HG02943 (cell line): ENCODE measurements at regions not wholly inside any gene's neighbourhood (a gene's known extent, or its start where the extent isn't known, plus 50 kb on each side); places are given as distances from the start of the nearest gene placed in this dataset.
A peak's percentile ranks its signal among the peaks of the same experiment; 100 is the strongest.
"Not testable (repeated sequence)": the region's sequence is repeated elsewhere in the genome, so short reads cannot be mapped to it uniquely, and the experiment has no call there.

Experiments used
- ATAC-seq: cut with Tn5 transposase; IDR thresholded peaks from one replicate; pipeline ENCODE4 v1.9.1; 2021; ENCODE audit warnings: mild to moderate bottlenecking, low read depth, moderate library complexity; ENCODE audit not compliant: unreplicated experiment

GRCh38 chr5:89706731-89707130 lies 702.8 kb downstream of the CETN3 start:
- no peak for ATAC-seq

GRCh38 chr5:89703817-89704216 lies 705.7 kb downstream of the CETN3 start:
- ATAC-seq, result no peak

- ATAC-seq, result no peak
Measured at GRCh38 chr5:89698028-89698427, 711.5 kb downstream of the CETN3 start.

- ATAC-seq, result no peak
Measured at GRCh38 chr5:89697581-89697980, 712.0 kb downstream of the CETN3 start.

- no peak for ATAC-seq
Measured at GRCh38 chr5:89695371-89695770, 714.2 kb downstream of the CETN3 start.

- ATAC-seq, result no peak
Measured at GRCh38 chr5:89694026-89694550, 715.5 kb downstream of the CETN3 start.

GRCh38 chr5:89690331-89690730 lies 719.2 kb downstream of the CETN3 start:
- no peak for ATAC-seq

- ATAC-seq, result no peak
Measured at GRCh38 chr5:89686081-89686765, 723.3 kb downstream of the CETN3 start.

GRCh38 chr5:89676634-89677033 lies 732.9 kb downstream of the CETN3 start:
- no peak for ATAC-seq

- ATAC-seq, result no peak
Measured at GRCh38 chr5:89673019-89673418, 736.5 kb downstream of the CETN3 start.

- no peak for ATAC-seq
Measured at GRCh38 chr5:89668821-89669220, 740.7 kb downstream of the CETN3 start.

- ATAC-seq, result no peak
Measured at GRCh38 chr5:89662499-89662898, 747.1 kb downstream of the CETN3 start.

- ATAC-seq, result no peak
Measured at GRCh38 chr5:89638871-89639270, 755.9 kb upstream of the MEF2C start.

GRCh38 chr5:89634176-89634575 lies 751.2 kb upstream of the MEF2C start:
- not testable (repeated sequence) for ATAC-seq

- not testable (repeated sequence) for ATAC-seq
Measured at GRCh38 chr5:89630064-89630463, 747.1 kb upstream of the MEF2C start.

- no peak for ATAC-seq
Measured at GRCh38 chr5:89628876-89629635, 746.1 kb upstream of the MEF2C start.

GRCh38 chr5:89615839-89616518 lies 733.0 kb upstream of the MEF2C start:
- ATAC-seq, result no peak

- ATAC-seq, result peak; percentile 98
Measured at GRCh38 chr5:89613222-89613956, 730.4 kb upstream of the MEF2C start.

- no peak for ATAC-seq
Measured at GRCh38 chr5:89606939-89607534, 724.1 kb upstream of the MEF2C start.

- no peak for ATAC-seq
Measured at GRCh38 chr5:89604342-89604741, 721.4 kb upstream of the MEF2C start.
